ENCODE measurements at regions not wholly inside any gene's neighbourhood (a gene's known extent, or its start where the extent isn't known, plus 50 kb on each side); places are given as distances from the start of the nearest gene placed in this dataset.

DNA sequence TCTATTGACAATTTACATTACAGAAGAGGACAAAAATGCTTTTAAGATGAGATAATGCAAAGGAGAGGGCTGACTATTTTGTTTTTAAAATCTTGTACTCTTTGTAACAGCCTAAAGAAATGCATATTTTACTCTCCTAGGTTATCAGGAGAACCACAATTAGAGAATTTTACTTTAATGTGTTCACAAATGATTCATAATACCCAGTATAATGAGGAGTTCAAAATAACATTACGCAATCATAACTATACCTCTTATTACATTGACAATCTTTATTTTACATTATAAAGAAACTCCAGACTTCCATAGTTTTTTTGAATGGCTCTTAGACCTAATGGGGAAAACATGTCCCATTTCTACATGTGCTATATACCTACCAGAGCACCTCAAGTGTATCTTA is 1089.7 kb downstream of the PCDH17 start:
- Histone ChIP-seq H3K4me3 (ENCODE audit: low read depth, low read length) (no peak overlapping the region), H3K4me1 (ENCODE audit: control insufficient read depth, insufficient read depth, low read length) (no peaks in the 10 kb centered on the region; the same call in 1 of the 2 replicates), H3K9me3 (ENCODE audit: control insufficient read depth, insufficient read depth, low read depth, low read length) (no peaks in the 10 kb centered on the region), H3K27ac (ENCODE audit: low read depth, low read length) (no peak overlapping the region), H3K27me3 (ENCODE audit: control insufficient read depth, insufficient read depth, low read length) (no peaks in the 10 kb centered on the region), H3K36me3 (ENCODE audit: control insufficient read depth, insufficient read depth, low read length) (no peaks in the 10 kb centered on the region), H3K9ac (ENCODE audit: low read length) (no peak overlapping the region)

DNA sequence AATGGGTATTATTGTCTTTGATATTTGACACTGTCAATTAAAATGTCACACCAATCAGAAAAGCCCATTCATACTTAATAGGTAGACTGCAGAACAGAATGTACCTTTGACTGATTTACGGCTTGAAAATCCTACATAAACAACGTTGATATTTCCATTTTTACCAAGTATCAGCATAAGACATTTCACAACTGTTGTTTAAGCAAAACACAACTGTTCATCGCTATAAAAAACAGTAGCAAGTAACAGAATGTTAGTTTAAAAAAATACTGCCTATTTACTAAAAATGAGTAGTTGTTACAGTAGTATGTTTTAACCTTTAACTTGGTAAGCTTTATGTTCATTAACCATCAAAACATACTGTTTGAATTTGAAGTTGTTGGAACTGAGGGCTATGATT is 1096.6 kb downstream of the PCDH17 start:
- no peaks in the 10 kb centered on the region for H3K36me3 ChIP-seq (ENCODE audit: control insufficient read depth, insufficient read depth, low read length)
- no peak overlapping the region for H3K4me3 ChIP-seq (ENCODE audit: low read depth, low read length)
- H3K27me3 ChIP-seq (ENCODE audit: control insufficient read depth, insufficient read depth, low read length): no peaks in the 10 kb centered on the region
- H3K9me3 ChIP-seq (ENCODE audit: control insufficient read depth, insufficient read depth, low read depth, low read length): no peaks in the 10 kb centered on the region
- peaks cover 12% of the 10 kb centered on the region for H3K4me1 ChIP-seq (ENCODE audit: control insufficient read depth, insufficient read depth, low read length)
- H3K9ac ChIP-seq (ENCODE audit: low read length): no peak overlapping the region
- no peak overlapping the region for H3K27ac ChIP-seq (ENCODE audit: low read depth, low read length)

DNA sequence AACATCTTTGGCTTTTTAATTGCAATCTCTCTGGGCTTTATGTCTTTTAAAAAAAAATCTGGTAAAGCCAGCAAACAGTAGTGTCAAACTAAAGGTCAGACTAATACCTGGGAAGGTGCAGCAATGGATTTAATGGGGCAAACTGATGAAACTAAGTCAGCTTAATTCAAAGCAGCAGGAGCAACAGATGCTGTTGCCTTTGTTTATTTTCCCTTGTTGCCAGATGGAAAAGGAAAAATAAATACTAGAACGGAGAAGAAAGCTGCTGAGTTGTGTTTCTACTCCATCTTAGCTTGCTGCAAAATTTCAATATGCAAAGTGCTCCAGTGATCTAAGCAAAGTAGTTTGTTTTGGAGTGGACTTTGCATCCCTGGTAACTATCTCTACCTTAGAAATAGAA is 1097.8 kb downstream of the PCDH17 start:
- Histone ChIP-seq H3K4me1 (ENCODE audit: control insufficient read depth, insufficient read depth, low read length) (peaks cover 12% of the 10 kb centered on the region), H3K36me3 (ENCODE audit: control insufficient read depth, insufficient read depth, low read length) (no peaks in the 10 kb centered on the region), H3K9ac (ENCODE audit: low read length) (no peak overlapping the region), H3K27ac (ENCODE audit: low read depth, low read length) (no peak overlapping the region), H3K4me3 (ENCODE audit: low read depth, low read length) (no peak overlapping the region), H3K27me3 (ENCODE audit: control insufficient read depth, insufficient read depth, low read length) (no peaks in the 10 kb centered on the region), H3K9me3 (ENCODE audit: control insufficient read depth, insufficient read depth, low read depth, low read length) (no peaks in the 10 kb centered on the region)

DNA sequence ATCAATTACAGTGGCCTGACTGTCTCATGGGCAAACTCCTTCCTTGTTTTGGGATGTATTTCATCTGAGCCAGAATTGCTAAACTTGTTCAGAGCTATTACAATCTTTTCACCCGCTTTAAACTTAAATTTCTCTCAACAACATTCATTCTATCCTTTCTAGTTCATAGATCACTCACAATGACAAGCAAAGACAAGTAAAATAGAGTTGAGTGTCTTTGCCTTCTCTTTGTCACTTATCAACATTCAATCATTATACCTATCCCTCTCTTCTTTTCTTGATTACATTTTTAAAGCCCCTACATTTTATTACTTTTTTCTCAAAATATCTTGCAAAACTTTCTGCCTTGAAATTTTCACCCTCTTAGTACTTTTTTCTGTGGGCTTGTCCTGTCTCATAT is 1113.1 kb downstream of the PCDH17 start:
- Histone ChIP-seq H3K27ac (ENCODE audit: low read depth, low read length) (no peak overlapping the region), H3K9ac (ENCODE audit: low read length) (no peak overlapping the region), H3K27me3 (ENCODE audit: control insufficient read depth, insufficient read depth, low read length) (no peaks in the 10 kb centered on the region), H3K4me1 (ENCODE audit: control insufficient read depth, insufficient read depth, low read length) (no peaks in the 10 kb centered on the region), H3K36me3 (ENCODE audit: control insufficient read depth, insufficient read depth, low read length) (no peaks in the 10 kb centered on the region), H3K4me3 (ENCODE audit: low read depth, low read length) (no peak overlapping the region), H3K9me3 (ENCODE audit: control insufficient read depth, insufficient read depth, low read depth, low read length) (no peaks in the 10 kb centered on the region)

DNA sequence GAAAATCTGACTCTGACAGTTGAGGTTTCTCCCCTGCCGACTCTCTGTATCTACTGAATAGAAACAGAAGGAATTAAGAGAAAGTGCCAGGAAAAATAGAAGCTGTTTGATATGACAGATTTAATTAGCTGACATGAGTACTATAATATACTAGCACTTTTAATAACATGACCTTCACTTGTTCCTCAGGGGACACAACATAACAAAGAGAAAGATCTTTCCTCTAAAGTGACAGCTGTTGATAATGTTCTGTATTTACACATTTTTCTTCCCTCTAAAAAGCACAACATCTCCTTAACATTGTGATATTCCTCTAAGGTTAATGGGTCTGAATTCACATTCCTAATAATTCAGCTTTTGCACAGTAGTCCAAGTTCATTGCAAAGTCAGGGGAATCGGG is 1136.0 kb downstream of the PCDH17 start:
- H3K9me3 ChIP-seq (ENCODE audit: control insufficient read depth, insufficient read depth, low read depth, low read length): no peaks in the 10 kb centered on the region

DNA sequence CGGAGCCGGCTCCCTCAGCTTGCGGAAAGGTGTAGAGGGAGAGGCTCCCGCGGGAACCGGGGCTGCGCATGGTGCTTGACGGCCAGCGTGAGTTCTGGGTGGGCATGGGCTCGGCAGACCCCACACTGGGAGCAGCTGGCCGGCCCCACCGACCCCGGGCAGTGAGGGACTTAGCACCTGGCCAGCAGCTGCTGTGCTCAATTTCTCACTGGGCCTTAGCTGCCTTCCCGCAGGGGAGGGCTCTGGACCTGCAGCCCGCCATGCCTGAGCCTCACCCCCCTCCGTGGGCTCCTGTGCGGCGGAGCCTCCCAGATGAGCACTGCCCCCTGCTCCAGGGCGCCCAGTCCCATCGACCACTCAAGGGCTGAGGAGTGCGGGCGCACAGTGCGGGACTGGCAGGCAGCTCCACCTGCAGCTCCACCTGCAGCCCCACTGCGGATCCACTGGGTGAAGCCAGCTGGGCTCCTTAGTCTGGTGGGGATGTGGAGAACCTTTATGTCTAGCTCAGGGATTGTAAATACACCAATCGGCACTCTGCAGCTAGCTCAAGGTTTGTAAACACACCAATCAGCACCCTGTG is 1141.8 kb downstream of the PCDH17 start:
- H3K36me3 ChIP-seq (ENCODE audit: control insufficient read depth, insufficient read depth, low read length): no peaks in the 10 kb centered on the region
- no peak overlapping the region for H3K27ac ChIP-seq (ENCODE audit: low read depth, low read length)
- H3K27me3 ChIP-seq (ENCODE audit: control insufficient read depth, insufficient read depth, low read length): no peaks in the 10 kb centered on the region
- H3K9me3 ChIP-seq (ENCODE audit: control insufficient read depth, insufficient read depth, low read depth, low read length): peaks cover 5% of the 10 kb centered on the region; the same call in 1 of the 2 replicates
- no peak overlapping the region for H3K4me3 ChIP-seq (ENCODE audit: low read depth, low read length)
- H3K4me1 ChIP-seq (ENCODE audit: control insufficient read depth, insufficient read depth, low read length): no peaks in the 10 kb centered on the region
- H3K9ac ChIP-seq (ENCODE audit: low read length): no peak overlapping the region

More for the DNA sequence above, 1136.0 kb downstream of the PCDH17 start:
- Histone ChIP-seq H3K27me3 (ENCODE audit: control insufficient read depth, insufficient read depth, low read length) (no peaks in the 10 kb centered on the region), H3K27ac (ENCODE audit: low read depth, low read length) (no peak overlapping the region), H3K4me1 (ENCODE audit: control insufficient read depth, insufficient read depth, low read length) (no peaks in the 10 kb centered on the region), H3K36me3 (ENCODE audit: control insufficient read depth, insufficient read depth, low read length) (no peaks in the 10 kb centered on the region), H3K9ac (ENCODE audit: low read length) (no peak overlapping the region), H3K4me3 (ENCODE audit: low read depth, low read length) (no peak overlapping the region)

DNA sequence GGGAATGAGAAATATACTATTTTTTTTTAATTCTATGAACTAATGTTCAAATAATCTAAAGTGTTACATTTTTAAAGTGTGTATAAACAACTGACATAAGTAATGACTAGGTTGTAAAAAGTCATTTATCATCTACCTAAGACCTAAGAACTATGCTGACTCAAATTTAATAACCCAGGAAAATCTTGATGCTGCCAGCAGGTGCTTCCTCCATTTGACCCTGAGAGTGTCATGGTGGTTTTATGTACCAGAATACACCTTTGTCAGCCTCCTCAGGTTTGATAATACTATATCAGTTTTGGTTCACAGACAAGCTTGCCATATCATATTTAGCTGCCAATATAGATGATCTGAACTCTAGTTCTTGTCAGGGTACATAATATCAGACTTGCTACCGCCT is 1151.2 kb downstream of the PCDH17 start:
- no peak overlapping the region for H3K9ac ChIP-seq (ENCODE audit: low read length)
- H3K4me1 ChIP-seq (ENCODE audit: control insufficient read depth, insufficient read depth, low read length): no peaks in the 10 kb centered on the region
- H3K27ac ChIP-seq (ENCODE audit: low read depth, low read length): no peak overlapping the region
- no peaks in the 10 kb centered on the region for H3K9me3 ChIP-seq (ENCODE audit: control insufficient read depth, insufficient read depth, low read depth, low read length)
- H3K27me3 ChIP-seq (ENCODE audit: control insufficient read depth, insufficient read depth, low read length): no peaks in the 10 kb centered on the region
- H3K4me3 ChIP-seq (ENCODE audit: low read depth, low read length): no peak overlapping the region
- no peaks in the 10 kb centered on the region for H3K36me3 ChIP-seq (ENCODE audit: control insufficient read depth, insufficient read depth, low read length)

DNA sequence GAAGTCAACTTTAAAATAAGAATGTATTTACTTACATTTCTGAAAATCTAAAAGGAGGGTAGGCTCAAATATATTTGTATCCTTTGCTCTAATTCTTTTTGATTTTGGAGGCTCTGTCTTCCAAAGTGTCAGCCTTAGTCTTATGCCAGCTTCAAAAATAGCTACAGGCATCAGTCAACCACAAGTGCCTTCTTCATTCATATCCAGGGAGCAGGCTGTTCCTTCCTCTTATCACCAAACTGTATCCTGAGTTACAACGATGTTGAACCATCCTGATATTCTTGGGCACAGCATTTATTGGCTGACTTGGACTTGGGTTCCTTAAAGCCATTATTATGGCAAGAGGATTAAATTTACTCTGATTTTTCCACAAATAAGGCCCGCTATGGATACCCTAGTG is 1161.3 kb downstream of the PCDH17 start:
- no peaks in the 10 kb centered on the region for H3K36me3 ChIP-seq (ENCODE audit: control insufficient read depth, insufficient read depth, low read length)

DNA sequence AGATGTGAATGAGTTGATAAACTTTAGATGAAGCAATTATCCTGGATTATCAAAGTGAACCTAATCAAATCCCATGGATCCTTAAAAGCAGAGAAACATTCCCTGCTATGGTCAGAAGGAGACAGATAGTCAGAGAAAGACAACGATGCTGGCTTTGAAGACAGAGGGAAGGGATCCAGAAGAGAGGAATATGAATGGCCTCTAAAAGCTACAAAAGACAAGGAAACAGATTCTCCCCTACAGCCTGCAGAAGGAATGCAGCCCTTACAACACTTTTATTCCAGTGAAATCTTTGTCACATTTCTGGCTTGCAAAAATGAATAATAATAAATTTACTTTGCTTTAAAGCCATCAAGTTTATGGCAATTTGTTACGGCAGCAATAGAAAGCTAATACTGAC is 1164.2 kb downstream of the PCDH17 start:
- no peaks in the 10 kb centered on the region for H3K36me3 ChIP-seq (ENCODE audit: control insufficient read depth, insufficient read depth, low read length)
- H3K9ac ChIP-seq (ENCODE audit: low read length): no peak overlapping the region
- H3K4me1 ChIP-seq (ENCODE audit: control insufficient read depth, insufficient read depth, low read length): peaks cover 5% of the 10 kb centered on the region; the same call in 1 of the 2 replicates

More for the DNA sequence above, 1161.3 kb downstream of the PCDH17 start:
- Histone ChIP-seq H3K4me1 (ENCODE audit: control insufficient read depth, insufficient read depth, low read length) (peaks cover 13% of the 10 kb centered on the region; the same call in 1 of the 2 replicates), H3K27me3 (ENCODE audit: control insufficient read depth, insufficient read depth, low read length) (no peaks in the 10 kb centered on the region), H3K27ac (ENCODE audit: low read depth, low read length) (no peak overlapping the region), H3K9me3 (ENCODE audit: control insufficient read depth, insufficient read depth, low read depth, low read length) (no peaks in the 10 kb centered on the region), H3K9ac (ENCODE audit: low read length) (no peak overlapping the region), H3K4me3 (ENCODE audit: low read depth, low read length) (no peak overlapping the region)

DNA sequence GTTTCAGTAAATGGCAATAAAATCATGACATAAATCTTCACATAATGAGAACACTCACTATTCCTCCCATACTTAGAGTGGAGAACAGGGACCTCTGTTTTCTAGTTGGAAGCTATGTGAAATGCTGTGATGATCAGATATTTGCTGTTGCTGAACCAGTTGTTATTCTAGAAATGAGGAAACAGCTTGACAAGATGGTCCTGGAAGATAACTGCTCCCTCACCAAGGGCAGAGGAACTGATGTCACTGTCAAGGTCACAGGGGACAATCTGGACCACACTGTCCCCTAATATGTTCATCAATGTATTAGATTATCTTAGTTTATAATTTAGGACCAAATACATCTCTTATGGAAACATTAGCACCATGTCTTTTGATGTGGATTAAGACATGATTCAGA is 1173.3 kb downstream of the PCDH17 start:
- no peak overlapping the region for H3K9ac ChIP-seq (ENCODE audit: low read length)
- no peaks in the 10 kb centered on the region for H3K4me1 ChIP-seq (ENCODE audit: control insufficient read depth, insufficient read depth, low read length)
- H3K27me3 ChIP-seq (ENCODE audit: control insufficient read depth, insufficient read depth, low read length): no peaks in the 10 kb centered on the region
- H3K27ac ChIP-seq (ENCODE audit: low read depth, low read length): no peak overlapping the region
- no peak overlapping the region for H3K4me3 ChIP-seq (ENCODE audit: low read depth, low read length)
- no peaks in the 10 kb centered on the region for H3K36me3 ChIP-seq (ENCODE audit: control insufficient read depth, insufficient read depth, low read length)
- H3K9me3 ChIP-seq (ENCODE audit: control insufficient read depth, insufficient read depth, low read depth, low read length): no peaks in the 10 kb centered on the region

More for the DNA sequence above, 1164.2 kb downstream of the PCDH17 start:
- no peak overlapping the region for H3K27ac ChIP-seq (ENCODE audit: low read depth, low read length)
- no peaks in the 10 kb centered on the region for H3K9me3 ChIP-seq (ENCODE audit: control insufficient read depth, insufficient read depth, low read depth, low read length)
- no peak overlapping the region for H3K4me3 ChIP-seq (ENCODE audit: low read depth, low read length)
- H3K27me3 ChIP-seq (ENCODE audit: control insufficient read depth, insufficient read depth, low read length): no peaks in the 10 kb centered on the region

DNA sequence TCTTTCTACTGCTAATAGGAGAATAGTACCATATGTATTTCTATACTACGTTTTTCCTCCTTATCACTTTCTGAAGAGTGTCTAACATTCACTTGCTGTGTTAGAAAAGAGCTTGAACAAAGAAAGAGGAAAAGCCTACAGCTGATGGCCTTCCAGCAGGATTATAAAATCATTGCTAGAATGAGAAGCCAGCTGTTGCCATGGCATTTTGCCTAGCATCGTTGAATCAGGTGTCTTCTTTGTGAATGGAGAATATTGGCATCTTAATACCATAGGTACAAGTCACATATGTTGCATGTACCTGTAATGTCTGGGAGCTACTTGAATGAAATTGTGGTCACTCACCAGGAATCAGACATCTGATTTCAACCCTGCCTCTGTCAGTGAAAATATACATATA is 1174.9 kb downstream of the PCDH17 start:
- H3K27ac ChIP-seq (ENCODE audit: low read depth, low read length): no peak overlapping the region
- H3K9me3 ChIP-seq (ENCODE audit: control insufficient read depth, insufficient read depth, low read depth, low read length): no peaks in the 10 kb centered on the region
- H3K4me1 ChIP-seq (ENCODE audit: control insufficient read depth, insufficient read depth, low read length): no peaks in the 10 kb centered on the region
- H3K9ac ChIP-seq (ENCODE audit: low read length): no peak overlapping the region
- no peaks in the 10 kb centered on the region for H3K27me3 ChIP-seq (ENCODE audit: control insufficient read depth, insufficient read depth, low read length)
- no peaks in the 10 kb centered on the region for H3K36me3 ChIP-seq (ENCODE audit: control insufficient read depth, insufficient read depth, low read length)
- H3K4me3 ChIP-seq (ENCODE audit: low read depth, low read length): no peak overlapping the region

DNA sequence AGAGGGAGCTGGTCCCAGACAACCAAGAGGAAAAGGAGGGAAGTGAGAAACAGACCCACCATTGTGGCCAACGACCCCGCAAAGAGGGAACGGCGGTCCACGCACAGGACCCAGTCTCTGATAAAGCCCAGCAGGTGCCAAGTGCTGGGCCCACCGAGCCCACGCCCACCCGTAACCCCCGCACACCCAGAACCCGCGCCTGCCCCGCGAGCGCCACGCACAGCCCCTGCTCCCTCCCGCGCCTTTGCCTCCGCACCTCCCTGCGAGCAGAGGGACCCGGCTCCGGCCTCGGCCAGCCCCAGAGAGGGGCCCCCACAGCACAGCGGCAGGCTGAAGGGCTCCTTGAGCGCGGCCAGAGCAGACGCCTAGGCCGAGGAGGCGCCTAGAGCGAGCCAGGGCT is 1192.2 kb downstream of the PCDH17 start:
- Histone ChIP-seq H3K9me3 (ENCODE audit: control insufficient read depth, insufficient read depth, low read depth, low read length) (0 out of 2 replicates have a peak, but pooled peaks cover 4% of the 10 kb centered on the region), H3K27ac (ENCODE audit: low read depth, low read length) (no peak overlapping the region), H3K9ac (ENCODE audit: low read length) (no peak overlapping the region), H3K4me1 (ENCODE audit: control insufficient read depth, insufficient read depth, low read length) (no peaks in the 10 kb centered on the region), H3K4me3 (ENCODE audit: low read depth, low read length) (no peak overlapping the region), H3K36me3 (ENCODE audit: control insufficient read depth, insufficient read depth, low read length) (no peaks in the 10 kb centered on the region), H3K27me3 (ENCODE audit: control insufficient read depth, insufficient read depth, low read length) (no peaks in the 10 kb centered on the region)
